Trophoblast cell (in vitro differentiated cells and primary cell): ENCODE measurements at regions not wholly inside any gene's neighbourhood (a gene's known extent, or its start where the extent isn't known, plus 50 kb on each side); places are given as distances from the start of the nearest gene placed in this dataset.

Source experiments
- DNase-seq, 2 donors: peaks; one replicate each; pipeline ENCODE4 v3.0.0-alpha.2; 2016
- H2AFZ ChIP-seq: 2 replicates; pipeline ENCODE4 v1.6.1; 2013; ENCODE audit warnings: low read length, moderate library complexity, mild to moderate bottlenecking; ENCODE audit not compliant: insufficient read depth, poor library complexity
- H2AK5ac ChIP-seq: 2 replicates; pipeline ENCODE4 v1.6.1; 2013; ENCODE audit warnings: mild to moderate bottlenecking, low read length
- H2BK120ac ChIP-seq: 2 replicates; pipeline ENCODE4 v1.6.1; 2013; ENCODE audit warnings: low read length, mild to moderate bottlenecking, moderate library complexity; ENCODE audit not compliant: insufficient read depth, poor library complexity
- H2BK12ac ChIP-seq: 2 replicates; pipeline ENCODE4 v1.6.1; 2013; ENCODE audit warnings: mild to moderate bottlenecking, low read length, moderate library complexity
- H2BK5ac ChIP-seq: 2 replicates; pipeline ENCODE4 v1.6.1; 2013; ENCODE audit warnings: low read length, low read depth, moderate library complexity, mild to moderate bottlenecking; ENCODE audit not compliant: poor library complexity
- H3K14ac ChIP-seq: 2 replicates; pipeline ENCODE4 v1.6.1; 2013; ENCODE audit warnings: mild to moderate bottlenecking, low read length
- H3K18ac ChIP-seq: 2 replicates; pipeline ENCODE4 v1.6.1; 2013; ENCODE audit warnings: mild to moderate bottlenecking, low read length
- H3K23ac ChIP-seq: 2 replicates; pipeline ENCODE4 v1.6.1; 2013; ENCODE audit warnings: low read length
- H3K27ac ChIP-seq: 2 replicates; pipeline ENCODE4 v1.5.1; 2013; ENCODE audit warnings: low read depth, mild to moderate bottlenecking, inconsistent platforms, low read length, moderate library complexity
- H3K27me3 ChIP-seq: 2 replicates; pipeline ENCODE4 v1.6.1; 2013; ENCODE audit warnings: inconsistent platforms, mild to moderate bottlenecking, low read length, moderate library complexity; ENCODE audit not compliant: insufficient read depth
- H3K36me3 ChIP-seq, 2 experiments: 1 replicate in 1 of 2; 2 replicates in 1 of 2; pipeline ENCODE4 v1.6.1; 2013; ENCODE audit warnings: low read length in 2 of 2, mild to moderate bottlenecking in 2 of 2, moderate library complexity in 1 of 2; ENCODE audit not compliant: insufficient read depth in 2 of 2, control insufficient read depth in 1 of 2
- H3K4ac ChIP-seq: 2 replicates; pipeline ENCODE4 v1.6.1; 2013; ENCODE audit warnings: low read depth, mild to moderate bottlenecking, low read length, moderate library complexity
- H3K4me1 ChIP-seq, 2 experiments: 1 replicate in 1 of 2; 2 replicates in 1 of 2; pipeline ENCODE4 v1.6.1; 2013; ENCODE audit warnings: low read length in 2 of 2, mild to moderate bottlenecking in 2 of 2, moderate library complexity in 1 of 2; ENCODE audit not compliant: insufficient read depth in 2 of 2, control insufficient read depth in 1 of 2
- H3K4me2 ChIP-seq: 2 replicates; pipeline ENCODE4 v1.6.1; 2013; ENCODE audit warnings: inconsistent platforms, mild to moderate bottlenecking, low read length, moderate library complexity
- H3K4me3 ChIP-seq: 2 replicates; pipeline ENCODE4 v1.5.1; 2013; ENCODE audit warnings: mild to moderate bottlenecking, low read depth, low read length, inconsistent platforms
- H3K79me1 ChIP-seq: one replicate; pipeline ENCODE4 v1.6.1; 2013; ENCODE audit warnings: low read length
- H3K79me2 ChIP-seq: 2 replicates; pipeline ENCODE4 v1.6.1; 2013; ENCODE audit warnings: low read length, mild to moderate bottlenecking; ENCODE audit not compliant: control insufficient read depth, insufficient read depth, poor library complexity
- H3K9ac ChIP-seq: 2 replicates; pipeline ENCODE4 v1.6.1; 2013; ENCODE audit warnings: mild to moderate bottlenecking, low read length
- H3K9me3 ChIP-seq: 2 replicates; pipeline ENCODE4 v1.6.1; 2013; ENCODE audit warnings: low read depth, mild to moderate bottlenecking, control low read depth, inconsistent platforms, low read length; ENCODE audit not compliant: insufficient read depth
- H4K12ac ChIP-seq: 2 replicates; pipeline ENCODE4 v1.6.1; 2013; ENCODE audit warnings: low read depth, mild to moderate bottlenecking, low read length, moderate library complexity
- H4K8ac ChIP-seq: 2 replicates; pipeline ENCODE4 v1.6.1; 2013; ENCODE audit warnings: low read depth, mild to moderate bottlenecking, low read length, moderate library complexity
- H4K91ac ChIP-seq: one replicate; pipeline ENCODE4 v1.6.1; 2013; ENCODE audit warnings: low read depth, mild to moderate bottlenecking, low read length, moderate library complexity
- WGBS: extraction: QIAGEN DNeasy Blood & Tissue Kit; methylation state at CpG from one replicate; pipeline ENCODE4 v1.1.7; 2013; ENCODE audit warnings: missing lambda C conversion rate; ENCODE audit not compliant: insufficient read length, insufficient coverage; ENCODE audit errors: extremely low coverage; 5-methylcytosine and 5-hydroxymethylcytosine counted together

DNA sequence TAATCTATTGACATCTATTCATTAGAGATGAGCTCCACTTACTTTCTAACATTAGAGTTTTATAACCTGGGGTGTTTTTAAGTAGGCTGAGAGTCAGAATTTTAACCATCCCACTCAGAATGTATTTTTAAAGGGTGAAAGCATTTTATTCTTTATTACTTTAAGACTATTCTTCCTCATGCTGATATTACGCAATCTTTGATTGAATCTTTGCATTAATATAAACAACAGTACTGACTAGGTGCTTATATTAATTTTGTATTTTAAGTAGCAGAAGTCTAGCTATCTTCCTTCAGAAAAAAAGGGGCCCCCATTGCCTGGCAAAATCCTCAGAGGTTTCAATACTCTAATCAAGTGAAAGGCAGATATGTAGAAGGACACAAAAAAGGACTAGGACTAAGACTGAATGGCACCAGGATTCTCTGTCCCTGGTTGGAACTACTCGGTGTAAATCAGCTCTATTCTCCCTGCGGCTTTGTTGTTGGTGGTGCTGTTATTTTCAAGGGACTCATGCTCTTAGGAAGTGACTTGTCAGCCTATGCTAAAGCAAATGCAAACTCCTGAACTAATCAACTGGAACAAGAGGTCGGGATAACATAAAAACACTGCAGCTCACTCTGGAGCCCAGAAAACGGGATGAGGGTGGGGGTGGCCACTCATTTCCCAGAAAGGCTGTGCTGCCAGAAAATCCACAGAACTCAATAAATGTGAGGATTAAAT lies 1324.4 kb downstream of the GRIK2 start:
- Histone ChIP-seq H3K4me3 (no peak overlapping the region), H3K4me2 (no peak overlapping the region), H4K91ac (no peak overlapping the region), H3K4ac (no peak overlapping the region), H3K18ac (no peak overlapping the region), H2BK5ac (no peak overlapping the region), H3K14ac (no peak overlapping the region), H4K12ac (no peak overlapping the region), H3K27ac (no peak overlapping the region), H4K8ac (no peak overlapping the region), H3K79me2 (no peaks in the 10 kb centered on the region), H2AK5ac (no peak overlapping the region), H2AFZ (no peak overlapping the region), H3K9me3 (no peaks in the 10 kb centered on the region), H3K79me1 (no peaks in the 10 kb centered on the region), H3K27me3 (no peaks in the 10 kb centered on the region), H2BK120ac (no peak overlapping the region), H3K9ac (no peak overlapping the region), H2BK12ac (no peak overlapping the region), H3K36me3 (no peaks in the 10 kb centered on the region), H3K4me1 (no peaks in the 10 kb centered on the region), H3K23ac (no peak overlapping the region)
- no peak for DNase-seq
- WGBS = no CpG with 5 or more reads among the region's 5 CpGs

DNA sequence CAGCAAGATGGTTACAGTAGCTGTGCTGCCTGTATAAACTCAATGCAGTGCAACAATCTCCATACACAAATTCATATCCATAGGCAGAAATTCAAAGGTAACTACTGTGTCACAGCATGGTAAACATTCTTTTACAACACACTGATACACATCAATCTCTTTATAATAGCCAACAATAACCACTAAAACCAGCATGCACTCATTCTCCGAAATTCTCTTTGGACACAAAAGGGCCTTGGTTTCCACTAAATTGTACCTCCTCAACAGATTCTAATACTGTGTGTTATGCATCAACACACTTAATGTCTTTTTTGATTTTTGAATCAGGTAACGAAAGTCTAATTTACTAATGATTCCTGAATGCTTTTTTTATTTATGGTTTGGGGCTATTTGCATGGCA lies 1323.7 kb downstream of the GRIK2 start:
- no peak overlapping the region for H3K4me2 ChIP-seq
- H2BK12ac ChIP-seq = no peak overlapping the region
- H3K4me3 ChIP-seq = no peak overlapping the region
- H3K18ac ChIP-seq = no peak overlapping the region
- no peaks in the 10 kb centered on the region for H3K79me1 ChIP-seq
- no peak overlapping the region for H4K8ac ChIP-seq
- H3K27ac ChIP-seq = no peak overlapping the region
- no CpG with 5 or more reads among the region's 2 CpGs for WGBS
- H3K79me2 ChIP-seq = no peaks in the 10 kb centered on the region
- no peak overlapping the region for H2AFZ ChIP-seq
- no peak overlapping the region for H3K4ac ChIP-seq
- H3K9me3 ChIP-seq = no peaks in the 10 kb centered on the region
- H3K4me1 ChIP-seq = no peaks in the 10 kb centered on the region
- DNase-seq = no peak
- no peak overlapping the region for H3K9ac ChIP-seq
- no peak overlapping the region for H4K12ac ChIP-seq
- H2AK5ac ChIP-seq = no peak overlapping the region
- H3K23ac ChIP-seq = no peak overlapping the region
- no peaks in the 10 kb centered on the region for H3K36me3 ChIP-seq
- no peak overlapping the region for H2BK5ac ChIP-seq
- no peak overlapping the region for H3K14ac ChIP-seq
- no peak overlapping the region for H2BK120ac ChIP-seq
- no peak overlapping the region for H4K91ac ChIP-seq
- no peaks in the 10 kb centered on the region for H3K27me3 ChIP-seq

DNA sequence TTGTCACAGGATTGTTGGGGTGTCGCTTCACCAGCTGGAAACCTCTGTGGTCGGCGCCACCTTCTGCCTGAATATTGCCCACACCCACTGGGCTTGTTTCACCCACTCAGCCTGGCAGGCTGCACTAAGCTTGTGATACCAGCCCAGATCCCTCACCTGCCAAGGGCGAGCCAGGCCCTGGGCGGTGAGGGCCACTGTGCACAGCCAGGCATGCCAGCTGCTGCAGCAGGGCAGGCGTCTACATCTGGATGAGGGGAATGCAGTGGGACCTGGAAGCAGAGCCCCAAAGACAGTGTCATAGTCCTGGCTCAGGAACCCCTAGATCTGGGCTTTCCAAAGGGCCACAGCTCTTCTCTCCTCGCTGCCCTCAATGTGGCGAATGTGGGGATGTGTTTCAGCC lies 1307.5 kb downstream of the GRIK2 start:
- Histone ChIP-seq H3K27ac (no peak overlapping the region), H3K27me3 (no peaks in the 10 kb centered on the region), H2BK120ac (no peak overlapping the region), H2AFZ (no peak overlapping the region), H2BK12ac (no peak overlapping the region), H4K8ac (no peak overlapping the region), H4K12ac (no peak overlapping the region), H2AK5ac (no peak overlapping the region), H3K4me2 (no peak overlapping the region), H4K91ac (no peak overlapping the region), H3K9ac (no peak overlapping the region), H3K23ac (no peak overlapping the region), H3K4me1 (no peaks in the 10 kb centered on the region), H3K14ac (no peak overlapping the region), H3K4me3 (no peak overlapping the region), H3K18ac (no peak overlapping the region), H2BK5ac (no peak overlapping the region), H3K79me2 (no peaks in the 10 kb centered on the region), H3K9me3 (no peaks in the 10 kb centered on the region), H3K36me3 (no peaks in the 10 kb centered on the region), H3K79me1 (no peaks in the 10 kb centered on the region), H3K4ac (no peak overlapping the region)
- no peak for DNase-seq
- WGBS = no CpG with 5 or more reads among the region's 8 CpGs

DNA sequence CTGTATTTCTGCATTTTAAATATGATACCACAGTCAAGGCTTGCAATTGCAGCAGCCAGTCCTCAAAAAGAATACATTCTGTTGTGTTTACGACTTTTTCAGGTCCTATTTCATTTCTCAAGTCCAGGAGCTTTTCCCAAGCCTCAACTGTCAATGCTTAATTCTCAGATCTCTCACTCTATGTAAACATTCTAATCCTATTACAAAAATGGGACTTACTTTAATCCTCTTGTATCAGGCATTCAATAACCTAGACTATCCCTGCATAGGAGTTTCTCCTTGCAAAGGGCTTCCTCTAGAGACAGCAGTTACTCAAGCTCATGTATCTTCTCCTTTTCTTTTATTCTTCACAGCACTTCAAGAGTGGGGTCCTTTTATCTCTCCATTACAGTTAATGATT lies 1293.0 kb downstream of the GRIK2 start:
- Histone ChIP-seq H2AK5ac (no peak overlapping the region), H3K9me3 (no peaks in the 10 kb centered on the region), H3K4me2 (no peak overlapping the region), H3K23ac (no peak overlapping the region), H3K79me2 (no peaks in the 10 kb centered on the region), H3K36me3 (no peaks in the 10 kb centered on the region), H3K9ac (no peak overlapping the region), H3K27ac (no peak overlapping the region), H4K91ac (no peak overlapping the region), H3K4me1 (no peaks in the 10 kb centered on the region), H3K14ac (no peak overlapping the region), H3K4ac (no peak overlapping the region), H2BK12ac (no peak overlapping the region), H4K8ac (no peak overlapping the region), H2BK5ac (no peak overlapping the region), H2BK120ac (no peak overlapping the region), H3K4me3 (no peak overlapping the region), H3K18ac (no peak overlapping the region), H3K27me3 (no peaks in the 10 kb centered on the region), H4K12ac (no peak overlapping the region), H3K79me1 (no peaks in the 10 kb centered on the region), H2AFZ (no peak overlapping the region)
- WGBS = no CpG with 5 or more reads among the region's 1 CpG
- DNase-seq = no peak
